HG03378 (cell line): ENCODE measurements at regions not wholly inside any gene's neighbourhood (a gene's known extent, or its start where the extent isn't known, plus 50 kb on each side); places are given as distances from the start of the nearest gene placed in this dataset.

ENCODE experiments used
- ATAC-seq: cut with Tn5 transposase; IDR thresholded peaks from one replicate; pipeline ENCODE4 v1.9.1; 2021; ENCODE audit warnings: mild to moderate bottlenecking, moderate library complexity; ENCODE audit not compliant: unreplicated experiment

GRCh38 chr3:66797889-66798560 lies 200.1 kb upstream of the KBTBD8 start:
- ATAC-seq = no peak

- no peak for ATAC-seq
These were observed 197.1 kb upstream of the KBTBD8 start for GRCh38 chr3:66800941-66801545.

- ATAC-seq = no peak
These were observed 194.9 kb upstream of the KBTBD8 start for GRCh38 chr3:66803206-66803605.

GRCh38 chr3:66803721-66804695 lies 194.1 kb upstream of the KBTBD8 start:
- no peak for ATAC-seq

- ATAC-seq = no peak
These were observed 189.1 kb upstream of the KBTBD8 start for GRCh38 chr3:66808891-66809594.

DNA sequence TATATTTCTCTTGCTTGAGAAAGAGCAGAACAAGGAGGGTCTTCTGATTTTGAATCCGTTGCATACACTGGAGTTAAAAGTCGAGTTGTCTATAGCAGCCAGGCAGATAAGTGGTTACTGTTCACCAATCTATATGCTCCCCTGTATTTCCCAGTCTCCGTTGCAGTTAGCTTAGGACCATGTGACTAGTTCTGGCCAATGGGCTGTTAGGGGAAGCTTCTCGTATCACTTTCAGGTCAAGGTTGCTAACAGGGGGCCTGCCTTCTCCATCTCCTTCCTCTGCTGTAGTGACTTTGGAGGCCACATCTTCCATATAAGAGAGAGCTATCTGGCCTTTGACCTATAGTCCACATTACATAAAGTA lies 188.5 kb upstream of the KBTBD8 start:
- ATAC-seq = no peak

DNA sequence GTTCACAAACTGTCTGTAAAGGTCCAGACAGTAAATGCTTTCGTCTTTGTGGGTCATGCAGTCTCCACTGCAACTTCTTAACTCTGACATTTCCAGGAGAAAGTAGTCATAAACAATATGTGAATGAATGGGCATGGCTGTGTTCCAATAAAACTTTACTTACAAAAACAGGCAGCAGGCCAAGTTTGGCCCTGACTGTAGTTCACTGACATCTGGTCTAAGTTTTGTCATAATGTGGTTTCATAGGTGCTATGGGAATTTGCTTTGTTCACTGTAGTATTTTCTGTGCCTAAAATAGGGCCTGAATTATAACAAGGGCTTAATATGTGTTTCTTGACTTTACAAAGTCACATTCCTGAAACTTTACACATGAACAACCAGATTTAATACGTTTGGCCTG lies 186.0 kb upstream of the KBTBD8 start:
- ATAC-seq = no peak

GRCh38 chr3:66812741-66813140 lies 185.4 kb upstream of the KBTBD8 start:
- ATAC-seq = no peak

DNA sequence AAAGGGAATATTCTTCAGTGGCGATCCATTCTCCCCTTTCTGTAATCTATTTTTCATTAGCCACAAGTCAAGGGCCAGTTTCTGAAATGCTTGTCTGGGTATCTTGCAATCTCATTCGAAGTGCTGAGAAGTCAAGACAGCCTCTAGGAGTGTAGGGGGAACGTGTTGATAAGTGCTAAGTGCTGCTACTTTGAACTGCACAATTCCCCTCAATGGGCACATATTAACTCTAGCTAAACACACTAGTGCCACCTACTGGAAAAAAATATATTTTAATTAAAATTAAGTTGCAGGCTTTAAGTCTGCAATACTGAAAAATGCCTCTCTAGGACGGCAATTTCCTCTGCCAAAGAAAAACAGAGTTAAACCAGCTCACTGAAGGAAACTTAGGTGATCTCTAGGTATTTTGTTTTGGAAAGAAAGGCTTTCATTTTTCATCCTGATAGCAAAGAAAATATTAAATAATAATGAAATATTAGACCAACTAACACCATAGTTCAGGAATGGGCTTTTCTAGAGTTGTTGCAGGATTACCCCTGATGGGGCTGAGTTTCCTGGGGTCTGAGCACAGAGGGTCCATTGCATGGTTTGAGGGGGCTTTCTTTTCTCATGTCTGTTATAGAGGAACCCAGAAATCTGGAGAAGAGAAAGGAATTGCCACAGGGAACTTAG lies 181.9 kb upstream of the KBTBD8 start:
- ATAC-seq = peak; percentile 95

DNA sequence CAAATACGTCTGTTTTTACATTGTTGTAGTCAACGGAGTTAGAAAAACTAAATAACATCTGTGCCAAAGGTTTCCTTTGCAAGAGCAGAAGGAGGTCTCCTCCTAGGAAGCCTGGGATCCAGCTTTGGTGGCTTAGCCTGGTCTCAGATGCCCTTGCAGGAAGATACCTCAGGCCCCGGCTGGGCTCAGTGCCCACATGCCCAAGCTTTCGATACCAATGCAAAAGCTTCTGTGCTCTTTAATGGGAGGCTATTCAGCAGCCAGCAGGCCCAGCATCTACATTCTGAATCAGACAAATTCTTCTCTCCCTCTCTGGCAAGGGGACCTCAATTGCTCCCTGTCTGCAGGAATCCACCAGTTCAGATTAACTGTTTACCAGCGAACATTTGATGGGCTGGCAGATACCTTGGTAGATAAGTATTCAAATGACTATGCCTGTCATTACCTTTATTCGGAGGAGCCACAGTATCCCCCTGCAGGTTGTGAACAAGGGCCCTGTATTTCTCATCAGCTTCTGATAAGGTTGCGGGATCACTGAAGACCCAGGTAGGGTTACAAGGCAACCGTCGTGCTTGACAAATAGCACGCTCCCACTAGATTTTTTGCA lies 180.1 kb upstream of the KBTBD8 start:
- no peak for ATAC-seq

GRCh38 chr3:66819993-66820501 lies 178.1 kb upstream of the KBTBD8 start:
- no peak for ATAC-seq

DNA sequence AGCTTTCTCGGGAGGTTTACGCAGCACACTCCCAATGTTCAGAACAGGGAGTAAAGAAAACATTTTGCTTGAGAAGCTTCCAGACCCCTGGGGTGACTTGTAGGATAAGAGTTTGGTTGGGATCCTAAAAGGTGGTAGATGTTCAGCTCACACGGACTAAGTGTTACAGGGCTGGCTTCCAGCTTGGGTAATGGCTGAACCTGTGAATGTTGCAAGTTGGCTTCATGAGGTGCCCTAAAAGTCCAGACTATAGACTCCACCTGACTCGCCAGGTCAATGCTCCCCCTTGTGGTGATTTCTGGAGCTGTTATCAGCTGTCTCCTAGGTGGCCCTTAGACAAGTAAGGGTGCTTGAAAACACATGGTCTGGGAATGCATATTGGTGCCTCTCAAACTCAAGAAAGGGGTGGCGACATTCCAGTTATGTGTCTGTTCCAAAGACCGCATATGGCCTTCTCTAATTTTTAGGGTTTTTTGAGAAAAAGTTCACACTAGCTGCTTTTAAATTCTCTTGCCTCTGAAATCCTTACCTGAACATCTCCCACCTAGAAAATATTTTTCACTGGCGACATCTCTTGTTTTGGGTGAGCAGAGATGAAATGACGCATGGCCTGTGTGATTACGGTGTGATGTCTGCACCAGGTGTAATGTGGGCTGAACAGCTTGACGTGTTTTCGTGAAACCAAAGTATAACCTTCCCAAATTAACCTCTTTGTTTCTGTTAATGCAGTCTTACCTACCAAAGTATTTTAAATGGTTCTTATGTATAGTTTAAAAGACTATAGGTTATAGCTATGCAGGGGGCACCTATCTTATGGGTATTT lies 175.7 kb upstream of the KBTBD8 start:
- ATAC-seq = peak; percentile 89

DNA sequence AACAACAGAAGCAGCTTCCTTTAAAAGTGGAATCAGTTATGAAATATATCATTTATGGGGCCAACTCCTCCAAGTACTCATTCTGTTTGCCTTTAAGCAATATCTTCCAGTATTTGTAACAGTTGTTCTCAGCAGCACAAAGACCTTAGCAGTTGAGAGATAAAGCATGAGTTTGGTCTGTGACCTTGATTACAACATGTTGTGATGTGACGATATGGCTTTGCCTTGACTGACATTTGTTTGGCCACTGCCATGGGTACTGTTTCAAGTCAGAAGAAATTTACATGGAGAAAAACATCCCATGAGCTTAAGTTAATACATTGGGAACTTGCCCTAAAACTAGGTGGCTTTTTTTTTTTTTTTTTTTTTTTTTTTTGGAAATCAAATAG lies 175.1 kb upstream of the KBTBD8 start:
- ATAC-seq = no peak

GRCh38 chr3:66823532-66823931 lies 174.6 kb upstream of the KBTBD8 start:
- ATAC-seq = no peak

DNA sequence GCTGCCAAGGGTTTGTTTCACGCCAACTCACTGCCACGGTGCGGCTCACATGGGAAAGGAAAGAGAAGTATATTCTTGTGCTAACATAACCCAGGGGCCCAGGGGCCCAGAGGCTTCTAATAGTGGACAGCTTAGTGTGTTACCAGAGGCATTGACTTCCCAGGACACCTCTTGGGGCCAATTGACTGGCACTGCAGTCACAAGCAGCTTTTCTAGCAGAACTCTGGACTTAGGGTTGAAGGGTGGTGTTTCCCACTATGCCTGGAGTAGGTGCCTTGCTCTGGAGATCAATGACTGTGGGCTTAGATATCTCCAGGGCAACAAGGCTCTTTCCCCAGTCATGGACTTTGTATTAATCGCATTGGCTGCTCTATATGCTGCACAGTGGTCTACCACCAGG lies 172.7 kb upstream of the KBTBD8 start:
- ATAC-seq = no peak

GRCh38 chr3:66827726-66828125 lies 170.4 kb upstream of the KBTBD8 start:
- ATAC-seq = no peak

- ATAC-seq = no peak
These were observed 169.8 kb upstream of the KBTBD8 start for GRCh38 chr3:66828303-66828702.

- no peak for ATAC-seq
These were observed 167.8 kb upstream of the KBTBD8 start for GRCh38 chr3:66830301-66830700.

- no peak for ATAC-seq
These were observed 166.2 kb upstream of the KBTBD8 start for GRCh38 chr3:66831931-66832330.
